Occipital lobe (tissue), 1 donor: ENCODE measurements at regions not wholly inside any gene's neighbourhood (a gene's known extent, or its start where the extent isn't known, plus 50 kb on each side); places are given as distances from the start of the nearest gene placed in this dataset.
"Not testable (repeated sequence)": the region's sequence is repeated elsewhere in the genome, so short reads cannot be mapped to it uniquely, and the experiment has no call there.

Experiments used
- DNase-seq: peaks from one replicate; lab custom pipeline; 2025; lab: John Stamatoyannopoulos, UW

GRCh38 chr2:111251711-111252110, 131.0 kb downstream of the BCL2L11 start:
- no peak for DNase-seq

GRCh38 chr2:111252436-111252835, 131.7 kb downstream of the BCL2L11 start:
- no peak for DNase-seq

DNA sequence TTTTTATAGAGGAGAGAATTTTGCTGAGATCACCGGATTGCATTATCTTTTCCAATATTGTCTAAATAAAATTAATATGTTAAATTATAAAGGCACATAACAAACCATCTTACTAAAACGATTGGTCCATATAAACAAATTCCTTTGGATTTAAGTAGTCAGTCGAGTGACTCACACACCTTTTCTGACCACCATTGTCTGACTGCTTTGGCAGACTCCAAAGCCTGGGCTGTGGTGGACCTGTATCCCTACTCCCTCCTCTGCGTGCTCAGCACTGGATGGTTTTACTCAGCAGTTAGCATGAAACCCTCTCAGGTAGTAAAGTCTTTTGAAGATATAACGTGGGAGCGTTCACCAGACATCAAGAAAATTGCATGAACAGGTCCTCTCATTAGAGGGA, 134.2 kb downstream of the BCL2L11 start:
- not testable (repeated sequence) for DNase-seq

DNA sequence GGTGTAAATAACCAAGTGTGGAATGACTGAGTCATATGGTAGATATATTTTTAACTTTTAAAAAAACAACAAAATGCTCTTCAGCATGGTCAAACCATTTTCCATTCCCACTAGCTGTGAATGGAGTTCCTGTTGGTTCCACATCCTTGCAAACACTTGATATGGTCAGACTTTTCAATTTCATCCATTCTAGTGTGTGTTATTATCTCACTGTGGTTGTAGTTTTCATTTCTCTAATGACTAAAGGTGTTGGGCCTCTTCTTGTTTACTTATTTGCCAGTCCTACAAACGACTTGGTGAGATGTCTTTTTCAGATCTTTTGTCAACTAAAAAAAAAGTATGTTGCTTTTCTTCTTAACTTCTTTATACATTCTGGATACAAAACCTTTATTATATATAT, 135.9 kb downstream of the BCL2L11 start:
- DNase-seq = not testable (repeated sequence)

GRCh38 chr2:111257607-111258006, 136.9 kb downstream of the BCL2L11 start:
- not testable (repeated sequence) for DNase-seq

DNA sequence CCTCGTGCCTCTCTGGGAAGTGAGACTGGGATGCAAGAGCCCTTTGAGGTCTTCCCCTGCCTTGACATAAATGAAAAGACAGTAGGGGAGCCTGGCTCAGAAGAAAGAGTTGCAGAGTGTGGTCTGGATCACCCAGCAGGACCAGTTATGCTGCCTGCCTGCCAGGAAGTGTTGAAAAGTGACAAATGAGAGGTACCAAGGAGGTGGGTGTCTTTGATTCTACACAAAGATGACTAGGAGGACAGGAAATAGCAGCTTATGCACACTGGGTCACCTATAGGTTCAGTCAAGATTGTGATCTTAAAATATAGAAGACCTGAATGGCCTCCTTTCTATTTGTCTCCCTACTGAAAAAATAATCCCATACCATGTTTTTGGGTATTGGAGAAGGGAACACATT, 137.6 kb downstream of the BCL2L11 start:
- DNase-seq = not testable (repeated sequence)

- DNase-seq = not testable (repeated sequence)
Observed at GRCh38 chr2:111262627-111263379, 142.1 kb downstream of the BCL2L11 start.

- not testable (repeated sequence) for DNase-seq
Observed at GRCh38 chr2:111263380-111264017, 142.8 kb downstream of the BCL2L11 start.

DNA sequence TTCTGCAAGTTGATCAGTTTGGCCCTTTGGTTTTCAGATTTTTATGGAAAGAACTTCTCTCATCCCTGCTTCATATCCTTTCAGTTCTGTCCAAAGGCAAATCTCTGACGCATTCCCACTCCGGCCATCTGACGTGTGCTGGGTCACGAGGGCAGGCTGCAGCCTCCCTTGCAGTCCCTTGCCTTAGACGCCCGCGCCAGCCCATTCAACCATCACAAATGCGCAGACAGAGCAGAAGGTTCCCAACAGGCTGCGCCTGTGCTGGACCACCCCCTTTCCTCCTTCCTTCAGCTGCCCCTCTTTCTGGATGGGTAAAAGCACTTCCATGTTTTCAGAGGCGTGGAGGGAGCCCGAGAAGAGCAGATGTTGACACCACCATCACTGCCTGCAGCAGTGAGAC, 144.2 kb downstream of the BCL2L11 start:
- not testable (repeated sequence) for DNase-seq

GRCh38 chr2:111266556-111266955, 145.8 kb downstream of the BCL2L11 start:
- not testable (repeated sequence) for DNase-seq

GRCh38 chr2:111267038-111267437, 146.3 kb downstream of the BCL2L11 start:
- not testable (repeated sequence) for DNase-seq

- DNase-seq = not testable (repeated sequence)
Observed at GRCh38 chr2:111269761-111270323, 149.1 kb downstream of the BCL2L11 start.

- DNase-seq = not testable (repeated sequence)
Observed at GRCh38 chr2:111270569-111270968, 149.9 kb downstream of the BCL2L11 start.

GRCh38 chr2:111271647-111272304, 151.1 kb downstream of the BCL2L11 start:
- not testable (repeated sequence) for DNase-seq

GRCh38 chr2:111273007-111273406, 152.3 kb downstream of the BCL2L11 start:
- not testable (repeated sequence) for DNase-seq

DNA sequence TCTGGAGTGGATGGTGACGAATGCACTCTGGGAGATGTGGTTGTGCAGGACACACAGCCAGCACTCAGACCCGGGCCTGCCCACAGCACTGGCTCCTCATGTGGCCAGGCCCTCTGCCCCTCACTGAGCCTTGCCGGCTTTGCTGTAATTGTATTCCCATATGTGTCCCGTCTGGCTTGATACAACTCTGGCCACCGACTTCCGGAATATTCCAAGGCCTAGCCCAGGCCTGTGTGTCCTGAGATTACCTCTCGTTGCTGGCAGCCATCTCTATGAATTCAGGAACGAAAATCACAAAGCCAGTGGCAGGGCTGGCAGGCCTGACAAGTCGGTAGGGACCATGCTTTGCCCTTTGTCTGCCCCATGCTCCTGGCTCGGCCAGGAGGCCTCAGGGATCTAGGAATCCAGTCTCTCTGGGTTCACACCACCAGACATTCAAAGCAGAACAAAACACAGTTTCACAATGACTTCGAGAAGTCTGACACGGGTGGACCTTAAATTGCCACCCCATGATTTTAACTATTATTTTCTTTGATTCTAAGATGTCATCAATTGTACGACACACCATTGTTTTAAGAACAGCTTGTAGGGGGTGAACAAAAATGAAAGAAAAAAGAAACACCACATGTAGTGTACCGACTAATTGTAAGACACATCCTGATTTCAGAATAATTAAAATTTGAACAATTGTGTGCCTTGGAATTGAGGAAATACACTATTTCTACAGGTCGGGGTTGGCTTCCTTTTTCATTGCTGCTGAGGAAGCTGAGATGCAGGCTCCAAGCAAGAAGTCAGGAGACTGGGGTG, 154.5 kb downstream of the BCL2L11 start:
- DNase-seq = not testable (repeated sequence)

DNA sequence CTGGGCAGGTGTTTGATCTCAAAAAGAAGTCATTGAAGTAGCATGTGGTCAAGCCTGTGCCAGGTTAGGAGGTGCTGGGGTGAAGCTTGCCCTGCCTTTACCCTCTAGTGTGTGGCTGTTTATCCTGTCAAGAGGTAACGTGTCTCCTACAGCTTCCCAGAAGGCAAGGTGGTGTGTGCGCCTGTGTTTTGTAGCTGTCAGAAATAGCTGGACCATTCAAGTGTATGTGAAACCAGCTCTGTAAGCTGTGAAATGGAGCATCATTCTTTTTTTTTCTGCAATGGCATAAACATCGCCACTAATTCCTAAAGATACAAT, 155.1 kb downstream of the BCL2L11 start:
- DNase-seq = not testable (repeated sequence)

DNA sequence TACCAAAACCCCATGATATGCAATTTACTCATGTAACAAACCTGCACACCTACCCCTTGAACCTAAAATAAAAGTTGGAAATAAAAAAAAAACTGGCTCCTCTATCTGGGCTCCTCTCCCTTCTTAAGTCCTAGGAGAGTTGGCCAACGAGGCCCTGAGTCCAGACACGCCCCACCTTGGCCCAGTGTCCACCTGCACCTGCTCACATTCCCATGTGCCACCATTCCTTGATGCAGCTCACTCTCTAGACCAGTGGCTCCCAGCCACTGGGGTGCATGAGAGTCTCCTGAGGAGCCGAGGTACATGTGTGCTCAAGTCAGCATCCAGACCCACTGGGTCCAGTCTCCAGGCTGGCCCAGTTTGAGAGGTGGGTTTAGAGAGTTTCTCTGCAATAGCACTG, 157.4 kb downstream of the BCL2L11 start:
- DNase-seq = not testable (repeated sequence)

DNA sequence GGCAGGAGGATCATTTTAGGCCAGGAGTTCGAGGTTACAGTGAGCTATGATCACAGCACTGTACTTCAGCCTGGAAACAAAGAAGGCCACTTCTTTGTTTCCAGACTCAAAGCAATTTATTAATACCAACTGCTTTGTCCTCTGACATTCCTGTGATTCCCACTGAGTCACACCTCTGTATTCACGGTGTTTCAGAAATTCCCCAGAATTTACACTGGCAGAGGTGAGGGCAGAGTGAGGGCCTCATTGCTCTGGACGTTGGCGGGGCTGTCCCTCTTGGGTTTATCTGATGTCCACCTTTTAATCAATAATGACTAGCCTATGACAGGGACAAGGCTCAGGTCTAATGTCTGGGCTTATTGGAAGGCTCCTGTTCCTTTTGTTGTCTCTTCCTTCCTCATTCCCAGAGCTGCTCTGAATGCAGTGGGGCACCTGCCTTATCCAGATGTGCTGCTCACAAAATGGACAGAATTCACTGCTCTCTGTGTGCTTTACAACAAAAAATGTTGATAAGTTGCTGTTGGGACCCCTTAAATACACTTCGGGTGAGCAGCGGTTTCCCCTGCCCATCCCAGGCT, 160.1 kb downstream of the BCL2L11 start:
- not testable (repeated sequence) for DNase-seq

DNA sequence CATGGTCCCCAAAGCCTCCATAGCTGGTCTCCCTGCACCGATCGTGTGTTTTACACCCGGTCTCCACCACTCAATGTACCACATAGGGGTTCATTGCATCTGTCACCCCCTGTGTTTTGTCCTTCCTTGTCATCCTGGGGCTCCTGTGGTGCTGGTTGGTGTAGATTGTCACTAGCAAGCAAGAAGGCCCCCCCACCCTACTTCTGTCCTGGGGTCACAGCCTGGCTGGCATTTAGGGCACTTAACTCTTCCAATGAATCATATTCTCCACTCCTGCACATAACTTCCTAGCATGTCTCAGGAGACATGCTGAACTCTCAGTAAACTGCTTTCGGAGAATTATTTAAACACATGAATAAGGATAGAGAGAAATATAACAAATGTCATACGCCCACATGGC, 161.4 kb downstream of the BCL2L11 start:
- not testable (repeated sequence) for DNase-seq
